Right cardiac atrium (tissue), 5 donors: ENCODE measurements at regions not wholly inside any gene's neighbourhood (a gene's known extent, or its start where the extent isn't known, plus 50 kb on each side); places are given as distances from the start of the nearest gene placed in this dataset.

Source experiments
- ATAC-seq, 2 donors: fragments of 200-7000 bp; cut with Tn5 transposase; one replicate each; pipeline versions ENCODE4 v1.8.0 to v1.9.1; 2020; ENCODE audit warnings: moderate library complexity in 2 of 2, mild to moderate bottlenecking in 1 of 2
- DNase-seq, 3 donors: peaks; one replicate each; pipeline ENCODE4 v3.0.0-alpha.2; 2020
- H3K27ac ChIP-seq: one replicate; pipeline ENCODE4 v1.5.1; 2013; ENCODE audit warnings: mild to moderate bottlenecking, low read length, control low read depth, moderate library complexity
- H3K27me3 ChIP-seq: one replicate; pipeline ENCODE4 v1.6.1; 2013; ENCODE audit not compliant: control insufficient read depth, insufficient read depth
- H3K4me1 ChIP-seq: one replicate; pipeline ENCODE4 v1.6.1; 2013; ENCODE audit warnings: low read length; ENCODE audit not compliant: control insufficient read depth, insufficient read depth
- H3K4me3 ChIP-seq: one replicate; pipeline ENCODE4 v1.5.1; 2013; ENCODE audit warnings: low read length, control low read depth
- H3K9me3 ChIP-seq: one replicate; pipeline ENCODE4 v1.6.1; 2013; ENCODE audit warnings: low read length; ENCODE audit not compliant: control insufficient read depth
- WGBS: extraction: QIAGEN DNeasy Blood & Tissue Kit; methylation state at CpG from one replicate; pipeline ENCODE4 v1.1.7; 2013; 5-methylcytosine and 5-hydroxymethylcytosine counted together
- intact Hi-C, 4 donors: fragments of 100-400 bp; cut with DNase I; formaldehyde crosslinking; loops; one replicate each; pipeline versions ENCODE4 v1.11.0 to v1.14.0; 2022 to 2023
- donor health status: healthy with polysubstance abuse.
- donor health status: DM: no; HTN: yes; CAD: no.
- donor health status: DM: no; HTN: no; CAD: no.
- donor health status: DM: no; HTN: yes; CAD: no; lungs with severe emphysema.
- donor health status: DM: yes; HTN: yes; CAD: no.

DNA sequence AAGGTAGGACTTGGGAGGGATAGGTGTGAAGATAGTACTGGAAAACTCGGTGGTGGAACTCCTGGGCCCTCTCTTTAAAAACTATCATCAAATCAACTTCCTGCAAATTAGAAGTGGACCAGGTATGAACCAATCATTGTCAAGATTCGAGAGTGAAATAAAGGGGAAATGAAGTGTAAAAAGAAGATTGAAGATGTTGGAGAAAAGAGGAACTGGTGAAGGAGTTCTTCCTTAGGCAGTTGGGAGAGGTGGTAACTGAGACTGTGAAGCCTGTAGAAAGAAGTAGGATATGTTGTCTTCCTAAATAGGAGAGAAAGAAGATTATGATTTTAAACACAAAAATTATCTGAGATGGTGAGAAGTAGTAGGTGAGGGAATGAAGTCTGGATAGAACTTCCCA, 212.2 kb downstream of the PPP1R2C start:
- H3K27me3 ChIP-seq: no peaks in the 10 kb centered on the region
- no peak overlapping the region for H3K4me3 ChIP-seq
- no peaks in the 10 kb centered on the region for H3K4me1 ChIP-seq
- no peaks in the 10 kb centered on the region for H3K9me3 ChIP-seq
- WGBS: 76% methylated on average over 2 of the region's 2 CpGs
- DNase-seq: no peak
- no peak for ATAC-seq
- H3K27ac ChIP-seq: no peak overlapping the region
- intact Hi-C loops: no loop called here

DNA sequence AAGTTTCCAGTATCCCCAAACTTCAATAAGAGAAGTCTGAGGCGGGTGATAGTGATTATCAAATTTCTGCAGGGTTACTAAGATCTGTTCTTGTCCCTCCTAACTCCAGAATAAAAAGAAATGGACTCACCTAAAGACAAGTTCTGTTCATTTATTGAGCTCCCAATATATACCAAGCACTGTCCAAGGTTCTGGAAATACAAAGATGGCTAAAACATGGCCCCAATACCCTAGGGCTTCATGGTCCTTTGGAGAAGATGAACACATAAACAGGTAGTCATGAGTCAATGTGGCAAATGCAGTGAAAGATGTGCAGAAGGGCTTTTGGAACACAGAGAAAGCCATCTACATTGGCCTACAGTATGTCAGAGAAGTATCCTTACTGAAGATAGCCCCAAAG, 231.2 kb downstream of the PPP1R2C start:
- no peak overlapping the region for H3K27ac ChIP-seq
- ATAC-seq: no peak
- intact Hi-C loops: no loop called here
- no peaks in the 10 kb centered on the region for H3K27me3 ChIP-seq
- WGBS: 82% methylated on average over 1 of the region's 1 CpG
- H3K9me3 ChIP-seq: no peaks in the 10 kb centered on the region
- DNase-seq: no peak
- H3K4me3 ChIP-seq: no peak overlapping the region
- no peaks in the 10 kb centered on the region for H3K4me1 ChIP-seq

DNA sequence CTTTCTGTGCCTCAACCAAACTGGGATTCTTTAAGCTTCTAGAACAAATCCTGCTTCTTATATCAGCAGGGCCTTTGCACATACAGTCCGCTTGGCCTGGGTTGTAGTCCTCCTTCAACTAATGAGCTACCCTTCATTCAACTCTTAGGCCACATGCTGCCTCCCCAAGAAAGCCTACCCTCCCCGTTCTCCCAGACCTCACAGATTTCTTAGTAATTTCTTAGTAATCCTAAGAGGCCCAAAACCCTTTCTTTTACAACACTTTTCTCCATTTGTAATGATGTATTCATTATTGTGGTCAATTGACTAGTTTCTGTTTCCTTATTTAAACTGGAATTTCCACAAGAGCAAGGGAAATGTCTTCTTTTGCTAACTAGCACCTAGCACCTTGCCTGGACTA, 233.1 kb downstream of the PPP1R2C start:
- Histone ChIP-seq H3K4me1 (no peaks in the 10 kb centered on the region), H3K9me3 (no peaks in the 10 kb centered on the region), H3K27ac (no peak overlapping the region), H3K4me3 (no peak overlapping the region), H3K27me3 (no peaks in the 10 kb centered on the region)
- ATAC-seq: no peak
- intact Hi-C loops: no loop called here
- WGBS: 92% methylated on average over 2 of the region's 2 CpGs
- no peak for DNase-seq

DNA sequence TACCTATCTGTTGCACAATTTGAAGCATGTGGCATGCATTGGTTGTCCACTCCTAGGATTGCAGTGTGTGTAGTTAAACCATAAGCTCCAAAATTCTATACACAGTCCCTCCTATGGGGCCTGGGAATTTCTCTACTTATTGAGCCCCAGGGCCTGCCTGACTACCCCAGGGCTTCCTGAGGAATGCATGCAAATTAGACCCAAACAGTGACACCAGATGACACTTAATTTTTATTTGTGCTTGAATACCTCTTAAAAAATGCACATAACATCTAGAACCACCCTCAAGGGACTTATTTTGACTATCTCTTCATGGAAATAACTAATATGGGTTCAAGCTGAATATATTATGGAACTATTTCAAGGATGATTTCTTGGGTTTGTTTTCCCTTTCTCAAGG, 236.4 kb downstream of the PPP1R2C start:
- no peaks in the 10 kb centered on the region for H3K9me3 ChIP-seq
- DNase-seq: no peak
- H3K27me3 ChIP-seq: no peaks in the 10 kb centered on the region
- ATAC-seq: no peak
- intact Hi-C loops: no loop called here
- H3K4me1 ChIP-seq: peaks cover 2% of the 10 kb centered on the region
- H3K27ac ChIP-seq: no peak overlapping the region
- H3K4me3 ChIP-seq: no peak overlapping the region

DNA sequence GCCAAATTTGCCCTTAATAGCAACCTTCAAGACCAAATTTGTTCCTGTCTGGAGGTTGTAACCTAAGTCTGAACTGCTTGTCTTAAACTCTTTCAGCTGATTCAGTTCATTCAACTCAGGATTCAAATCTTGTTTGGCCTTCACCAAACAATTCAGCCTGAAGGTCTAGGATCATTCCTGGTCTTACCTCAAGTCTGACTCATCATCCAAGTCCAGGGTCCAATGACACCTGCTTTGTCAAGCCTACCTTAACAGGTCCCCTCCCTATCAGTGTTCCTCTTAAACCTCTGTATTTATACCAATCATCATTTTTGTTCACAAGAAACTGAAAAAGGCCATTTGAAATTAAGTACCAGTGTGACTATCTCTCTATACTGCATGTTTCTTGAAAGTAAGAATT, 237.8 kb downstream of the PPP1R2C start:
- no peak for DNase-seq
- no peaks in the 10 kb centered on the region for H3K27me3 ChIP-seq
- peaks cover 2% of the 10 kb centered on the region for H3K4me1 ChIP-seq
- H3K4me3 ChIP-seq: no peak overlapping the region
- intact Hi-C loops: no loop called here
- ATAC-seq: no peak
- H3K27ac ChIP-seq: no peak overlapping the region
- H3K9me3 ChIP-seq: no peaks in the 10 kb centered on the region

DNA sequence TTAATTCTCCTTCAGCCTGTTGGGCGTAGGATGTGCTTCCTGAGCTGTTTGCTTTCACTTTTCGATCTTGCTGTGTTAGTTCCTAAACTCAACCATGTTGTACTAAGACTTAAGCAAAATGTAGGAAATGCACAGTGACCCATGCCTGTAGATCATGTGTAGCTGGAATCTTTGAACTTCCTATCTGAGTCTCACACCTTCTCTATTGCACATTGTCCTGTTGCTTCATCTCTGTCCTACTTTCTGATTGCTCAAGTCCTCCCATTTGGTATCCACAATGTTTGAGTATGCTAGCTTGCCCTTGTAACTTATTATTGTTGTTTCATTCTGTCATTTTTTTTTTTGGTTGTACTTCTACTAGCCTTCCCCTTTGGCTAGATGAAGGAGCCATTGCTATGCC, 239.6 kb downstream of the PPP1R2C start:
- Histone ChIP-seq H3K4me3 (no peak overlapping the region), H3K9me3 (no peaks in the 10 kb centered on the region), H3K27me3 (no peaks in the 10 kb centered on the region), H3K27ac (no peak overlapping the region), H3K4me1 (peaks cover 2% of the 10 kb centered on the region)
- DNase-seq (no peak), ATAC-seq (no peak)
- 57% methylated on average over 2 of the region's 2 CpGs for WGBS
- intact Hi-C loops: no loop called here

DNA sequence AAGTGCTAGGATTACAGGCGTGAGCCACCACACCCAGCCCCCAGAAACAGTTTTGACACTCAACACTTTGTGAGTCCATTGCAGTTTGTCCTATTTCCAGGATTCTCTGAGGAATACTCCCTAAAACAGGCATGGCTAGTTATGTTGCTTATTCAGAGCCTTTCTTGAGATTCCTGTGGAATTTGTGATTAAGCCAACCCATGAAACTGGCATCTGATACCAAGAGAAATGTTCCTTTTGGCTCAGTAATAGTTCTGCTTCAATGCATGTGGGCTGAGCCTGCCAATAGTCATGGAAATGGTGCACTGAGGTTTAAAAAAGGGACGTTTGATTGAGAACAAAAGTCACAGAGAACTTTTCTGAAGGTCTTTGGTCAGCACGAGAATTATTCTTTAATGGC, 241.7 kb downstream of the PPP1R2C start:
- ATAC-seq (no peak), DNase-seq (no peak)
- Histone ChIP-seq H3K9me3 (no peaks in the 10 kb centered on the region), H3K27ac (no peak overlapping the region), H3K27me3 (no peaks in the 10 kb centered on the region), H3K4me1 (peaks cover 2% of the 10 kb centered on the region), H3K4me3 (no peak overlapping the region)
- intact Hi-C loops: no loop called here
- 74% methylated on average over 3 of the region's 3 CpGs for WGBS

DNA sequence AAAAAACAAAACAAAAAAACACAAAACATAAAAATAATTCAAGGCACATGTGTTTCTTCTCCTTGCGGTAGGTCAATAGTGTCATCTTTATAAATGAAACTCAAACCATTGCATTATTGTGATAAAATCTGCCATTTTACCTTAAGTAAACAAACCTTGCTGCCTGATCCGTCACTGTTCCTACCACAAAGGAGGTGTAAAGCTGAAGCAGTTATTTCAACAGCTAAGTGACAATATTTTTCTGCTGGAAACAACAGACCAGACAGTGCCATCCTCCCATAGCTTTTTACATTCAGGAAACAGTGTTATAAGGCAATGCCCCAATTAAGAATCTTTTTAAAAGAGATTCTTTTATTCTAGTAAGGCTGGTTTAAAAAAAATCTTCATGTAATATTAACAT, 242.7 kb downstream of the PPP1R2C start:
- H3K27ac ChIP-seq: no peak overlapping the region
- 86% methylated on average over 2 of the region's 2 CpGs for WGBS
- H3K9me3 ChIP-seq: no peaks in the 10 kb centered on the region
- DNase-seq: no peak
- intact Hi-C loops: no loop called here
- H3K27me3 ChIP-seq: no peaks in the 10 kb centered on the region
- no peak overlapping the region for H3K4me3 ChIP-seq
- H3K4me1 ChIP-seq: peaks cover 2% of the 10 kb centered on the region
- ATAC-seq: no peak

DNA sequence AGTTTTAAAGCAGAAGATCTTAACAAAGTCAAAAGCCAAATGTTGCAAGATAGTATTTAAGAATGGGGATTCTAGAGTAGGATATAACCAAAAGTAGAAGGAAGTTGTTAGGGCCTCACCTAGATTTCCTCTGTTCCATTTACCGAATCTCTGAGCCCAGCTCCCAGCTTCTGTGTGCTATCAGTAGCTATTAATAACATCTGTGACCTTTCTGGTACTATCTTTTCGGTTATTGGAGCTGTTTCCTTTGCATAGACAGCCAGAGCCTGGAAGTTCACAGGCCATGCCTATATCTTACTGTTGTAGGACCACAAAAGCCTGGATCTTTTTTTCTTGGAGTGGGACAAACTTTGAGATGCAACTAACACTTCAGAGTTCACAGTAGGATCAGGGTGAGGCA, 244.2 kb downstream of the PPP1R2C start:
- no peak for DNase-seq
- peaks cover 2% of the 10 kb centered on the region for H3K4me1 ChIP-seq
- H3K27ac ChIP-seq: no peak overlapping the region
- no peaks in the 10 kb centered on the region for H3K9me3 ChIP-seq
- intact Hi-C loops: no loop called here
- H3K27me3 ChIP-seq: no peaks in the 10 kb centered on the region
- 35% methylated on average over 2 of the region's 2 CpGs for WGBS
- H3K4me3 ChIP-seq: no peak overlapping the region
- no peak for ATAC-seq

DNA sequence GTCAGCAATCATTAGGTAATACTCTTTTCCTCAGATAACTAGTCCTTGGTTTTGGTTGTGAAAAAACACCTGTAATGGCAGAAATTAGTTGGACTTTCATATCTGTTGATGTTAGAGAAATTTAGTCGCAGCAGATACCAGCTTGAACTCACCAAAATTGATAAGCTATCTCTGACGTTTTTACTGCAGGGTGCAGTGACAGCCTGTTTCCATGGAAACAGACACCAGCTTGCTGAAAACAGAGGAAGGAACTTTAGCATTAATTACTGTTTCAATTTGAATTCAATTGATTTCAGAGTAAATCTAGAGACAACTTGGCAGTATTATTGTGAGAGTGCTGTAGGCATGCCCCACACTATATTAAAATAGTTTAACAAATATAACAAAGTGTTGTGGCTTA, 246.5 kb downstream of the PPP1R2C start:
- DNase-seq (no peak), ATAC-seq (no peak)
- intact Hi-C loops: no loop called here
- Histone ChIP-seq H3K4me1 (no peaks in the 10 kb centered on the region), H3K27ac (no peak overlapping the region), H3K4me3 (no peak overlapping the region), H3K9me3 (no peaks in the 10 kb centered on the region), H3K27me3 (no peaks in the 10 kb centered on the region)
- WGBS: 14% methylated on average over 2 of the region's 2 CpGs

DNA sequence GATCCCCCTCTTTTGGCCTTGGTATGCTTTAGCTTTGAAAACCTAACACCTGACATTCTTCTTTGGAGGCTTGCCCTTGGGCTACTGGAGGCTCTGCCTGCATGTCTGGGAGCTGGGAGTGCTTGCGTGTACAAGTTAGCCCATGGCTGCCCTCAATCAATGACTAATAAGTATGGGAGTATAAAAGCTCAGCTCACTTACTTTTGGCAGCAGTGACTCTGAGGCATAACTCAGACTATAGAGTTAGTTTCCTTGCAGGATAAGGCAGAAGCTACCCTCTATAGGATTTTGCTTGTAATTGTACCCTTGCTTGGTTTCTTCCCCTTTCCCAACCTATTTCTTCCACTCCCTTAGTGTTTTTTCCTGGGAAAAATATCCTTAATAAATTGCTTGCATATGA, 247.9 kb downstream of the PPP1R2C start:
- H3K4me3 ChIP-seq: no peak overlapping the region
- no peak for DNase-seq
- WGBS: 84% methylated on average over 1 of the region's 1 CpG
- no peaks in the 10 kb centered on the region for H3K27me3 ChIP-seq
- H3K4me1 ChIP-seq: no peaks in the 10 kb centered on the region
- H3K9me3 ChIP-seq: no peaks in the 10 kb centered on the region
- H3K27ac ChIP-seq: no peak overlapping the region
- intact Hi-C loops: no loop called here
- ATAC-seq: no peak

DNA sequence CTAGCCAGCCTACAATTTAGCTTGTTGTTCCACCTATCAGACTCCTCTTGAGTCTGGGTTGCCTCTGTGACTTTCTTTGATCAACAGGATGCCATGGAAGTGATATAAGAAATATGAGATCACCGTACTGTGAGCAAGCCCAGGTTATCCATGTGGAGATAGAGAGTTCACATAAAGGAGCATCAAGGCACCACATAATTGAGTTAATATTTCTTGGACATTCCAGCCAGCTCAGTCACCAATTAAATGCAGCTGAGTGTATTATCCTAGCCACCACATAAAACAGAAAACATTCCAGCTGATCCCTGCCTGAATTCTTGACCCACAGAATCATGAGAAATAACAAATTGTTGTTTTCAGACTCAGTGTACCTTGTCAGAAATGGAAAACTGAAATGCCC, 253.6 kb downstream of the PPP1R2C start:
- 43% methylated on average over 1 of the region's 1 CpG for WGBS
- no peaks in the 10 kb centered on the region for H3K27me3 ChIP-seq
- no peaks in the 10 kb centered on the region for H3K4me1 ChIP-seq
- no peaks in the 10 kb centered on the region for H3K9me3 ChIP-seq
- intact Hi-C loops: no loop called here
- no peak for ATAC-seq
- no peak overlapping the region for H3K4me3 ChIP-seq
- no peak for DNase-seq
- no peak overlapping the region for H3K27ac ChIP-seq
